Trophoblast cell (in vitro differentiated cells and primary cell): ENCODE measurements at regions not wholly inside any gene's neighbourhood (a gene's known extent, or its start where the extent isn't known, plus 50 kb on each side); places are given as distances from the start of the nearest gene placed in this dataset.

Experiments used
- DNase-seq, 2 donors: peaks; one replicate each; pipeline ENCODE4 v3.0.0-alpha.2; 2016
- H2AFZ ChIP-seq: 2 replicates; pipeline ENCODE4 v1.6.1; 2013; ENCODE audit warnings: low read length, moderate library complexity, mild to moderate bottlenecking; ENCODE audit not compliant: insufficient read depth, poor library complexity
- H2AK5ac ChIP-seq: 2 replicates; pipeline ENCODE4 v1.6.1; 2013; ENCODE audit warnings: mild to moderate bottlenecking, low read length
- H2BK120ac ChIP-seq: 2 replicates; pipeline ENCODE4 v1.6.1; 2013; ENCODE audit warnings: low read length, mild to moderate bottlenecking, moderate library complexity; ENCODE audit not compliant: insufficient read depth, poor library complexity
- H2BK12ac ChIP-seq: 2 replicates; pipeline ENCODE4 v1.6.1; 2013; ENCODE audit warnings: mild to moderate bottlenecking, low read length, moderate library complexity
- H2BK5ac ChIP-seq: 2 replicates; pipeline ENCODE4 v1.6.1; 2013; ENCODE audit warnings: low read length, low read depth, moderate library complexity, mild to moderate bottlenecking; ENCODE audit not compliant: poor library complexity
- H3K14ac ChIP-seq: 2 replicates; pipeline ENCODE4 v1.6.1; 2013; ENCODE audit warnings: mild to moderate bottlenecking, low read length
- H3K18ac ChIP-seq: 2 replicates; pipeline ENCODE4 v1.6.1; 2013; ENCODE audit warnings: mild to moderate bottlenecking, low read length
- H3K23ac ChIP-seq: 2 replicates; pipeline ENCODE4 v1.6.1; 2013; ENCODE audit warnings: low read length
- H3K27ac ChIP-seq: 2 replicates; pipeline ENCODE4 v1.5.1; 2013; ENCODE audit warnings: low read depth, mild to moderate bottlenecking, inconsistent platforms, low read length, moderate library complexity
- H3K27me3 ChIP-seq: 2 replicates; pipeline ENCODE4 v1.6.1; 2013; ENCODE audit warnings: inconsistent platforms, mild to moderate bottlenecking, low read length, moderate library complexity; ENCODE audit not compliant: insufficient read depth
- H3K36me3 ChIP-seq, 2 experiments: 1 replicate in 1 of 2; 2 replicates in 1 of 2; pipeline ENCODE4 v1.6.1; 2013; ENCODE audit warnings: low read length in 2 of 2, mild to moderate bottlenecking in 2 of 2, moderate library complexity in 1 of 2; ENCODE audit not compliant: insufficient read depth in 2 of 2, control insufficient read depth in 1 of 2
- H3K4ac ChIP-seq: 2 replicates; pipeline ENCODE4 v1.6.1; 2013; ENCODE audit warnings: low read depth, mild to moderate bottlenecking, low read length, moderate library complexity
- H3K4me1 ChIP-seq, 2 experiments: 1 replicate in 1 of 2; 2 replicates in 1 of 2; pipeline ENCODE4 v1.6.1; 2013; ENCODE audit warnings: low read length in 2 of 2, mild to moderate bottlenecking in 2 of 2, moderate library complexity in 1 of 2; ENCODE audit not compliant: insufficient read depth in 2 of 2, control insufficient read depth in 1 of 2
- H3K4me2 ChIP-seq: 2 replicates; pipeline ENCODE4 v1.6.1; 2013; ENCODE audit warnings: inconsistent platforms, mild to moderate bottlenecking, low read length, moderate library complexity
- H3K4me3 ChIP-seq: 2 replicates; pipeline ENCODE4 v1.5.1; 2013; ENCODE audit warnings: mild to moderate bottlenecking, low read depth, low read length, inconsistent platforms
- H3K79me1 ChIP-seq: one replicate; pipeline ENCODE4 v1.6.1; 2013; ENCODE audit warnings: low read length
- H3K79me2 ChIP-seq: 2 replicates; pipeline ENCODE4 v1.6.1; 2013; ENCODE audit warnings: low read length, mild to moderate bottlenecking; ENCODE audit not compliant: control insufficient read depth, insufficient read depth, poor library complexity
- H3K9ac ChIP-seq: 2 replicates; pipeline ENCODE4 v1.6.1; 2013; ENCODE audit warnings: mild to moderate bottlenecking, low read length
- H3K9me3 ChIP-seq: 2 replicates; pipeline ENCODE4 v1.6.1; 2013; ENCODE audit warnings: low read depth, mild to moderate bottlenecking, control low read depth, inconsistent platforms, low read length; ENCODE audit not compliant: insufficient read depth
- H4K12ac ChIP-seq: 2 replicates; pipeline ENCODE4 v1.6.1; 2013; ENCODE audit warnings: low read depth, mild to moderate bottlenecking, low read length, moderate library complexity
- H4K8ac ChIP-seq: 2 replicates; pipeline ENCODE4 v1.6.1; 2013; ENCODE audit warnings: low read depth, mild to moderate bottlenecking, low read length, moderate library complexity
- H4K91ac ChIP-seq: one replicate; pipeline ENCODE4 v1.6.1; 2013; ENCODE audit warnings: low read depth, mild to moderate bottlenecking, low read length, moderate library complexity
- WGBS: extraction: QIAGEN DNeasy Blood & Tissue Kit; methylation state at CpG from one replicate; pipeline ENCODE4 v1.1.7; 2013; ENCODE audit warnings: missing lambda C conversion rate; ENCODE audit not compliant: insufficient read length, insufficient coverage; ENCODE audit errors: extremely low coverage; 5-methylcytosine and 5-hydroxymethylcytosine counted together

DNA sequence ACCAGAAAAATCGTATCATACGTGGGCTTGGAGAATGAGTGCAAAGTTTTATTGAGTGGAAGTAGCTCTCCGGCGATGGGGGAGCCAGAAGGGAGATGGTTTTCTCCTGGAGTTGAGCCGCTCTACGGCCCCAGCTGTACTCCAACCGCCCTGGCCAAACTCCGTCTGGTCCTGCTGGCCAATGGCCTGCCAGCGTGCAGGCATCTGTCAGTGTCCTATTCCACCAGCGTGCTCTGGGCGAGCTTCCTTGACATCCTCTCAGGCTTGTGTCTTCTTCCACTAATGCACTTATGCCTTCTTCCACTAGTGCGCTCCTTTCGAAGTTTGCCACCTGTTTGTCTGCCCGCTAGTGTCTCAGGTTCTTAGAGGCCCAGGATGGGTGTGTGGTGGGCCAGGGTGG, 345.5 kb upstream of the CDH19 start:
- Histone ChIP-seq H3K9ac (no peak overlapping the region), H3K79me1 (no peaks in the 10 kb centered on the region), H3K4me2 (no peak overlapping the region), H3K18ac (no peak overlapping the region), H3K36me3 (no peaks in the 10 kb centered on the region), H2AFZ (no peak overlapping the region), H2AK5ac (no peak overlapping the region), H3K23ac (no peak overlapping the region), H3K4me3 (no peak overlapping the region), H3K14ac (no peak overlapping the region), H4K8ac (no peak overlapping the region), H3K9me3 (no peaks in the 10 kb centered on the region), H2BK5ac (no peak overlapping the region), H2BK120ac (no peak overlapping the region), H3K4ac (no peak overlapping the region), H4K91ac (no peak overlapping the region), H3K27me3 (no peaks in the 10 kb centered on the region), H3K27ac (no peak overlapping the region), H3K79me2 (no peaks in the 10 kb centered on the region), H2BK12ac (no peak overlapping the region), H4K12ac (no peak overlapping the region), H3K4me1 (no peaks in the 10 kb centered on the region)
- no CpG with 5 or more reads among the region's 14 CpGs for WGBS
- DNase-seq = no peak

- WGBS = no CpG with 5 or more reads among the region's 2 CpGs
- H3K79me1 ChIP-seq = no peaks in the 10 kb centered on the region
- no peak overlapping the region for H3K9ac ChIP-seq
- H3K14ac ChIP-seq = no peak overlapping the region
- H3K79me2 ChIP-seq = no peaks in the 10 kb centered on the region
- H3K9me3 ChIP-seq = no peaks in the 10 kb centered on the region
- no peak overlapping the region for H3K18ac ChIP-seq
- H3K4me3 ChIP-seq = no peak overlapping the region
- no peak overlapping the region for H2BK120ac ChIP-seq
- no peak overlapping the region for H4K8ac ChIP-seq
- H3K4me1 ChIP-seq = no peaks in the 10 kb centered on the region
- no peaks in the 10 kb centered on the region for H3K27me3 ChIP-seq
- no peak overlapping the region for H4K12ac ChIP-seq
- no peak overlapping the region for H3K4me2 ChIP-seq
- no peak overlapping the region for H2AK5ac ChIP-seq
- no peak overlapping the region for H3K27ac ChIP-seq
- no peak overlapping the region for H2AFZ ChIP-seq
- no peak overlapping the region for H3K23ac ChIP-seq
- H2BK5ac ChIP-seq = no peak overlapping the region
- H2BK12ac ChIP-seq = no peak overlapping the region
- DNase-seq = no peak
- no peak overlapping the region for H3K4ac ChIP-seq
- H3K36me3 ChIP-seq = no peaks in the 10 kb centered on the region
- no peak overlapping the region for H4K91ac ChIP-seq
These were observed 333.7 kb upstream of the CDH19 start for GRCh38 chr18:66937546-66937945.

- no peak overlapping the region for H4K91ac ChIP-seq
- H4K8ac ChIP-seq = no peak overlapping the region
- no peak overlapping the region for H3K27ac ChIP-seq
- no peak overlapping the region for H2BK12ac ChIP-seq
- H3K14ac ChIP-seq = no peak overlapping the region
- H3K27me3 ChIP-seq = no peaks in the 10 kb centered on the region
- no peak overlapping the region for H3K4me3 ChIP-seq
- DNase-seq = no peak
- H3K18ac ChIP-seq = no peak overlapping the region
- no peak overlapping the region for H2AFZ ChIP-seq
- H3K4me2 ChIP-seq = no peak overlapping the region
- no peaks in the 10 kb centered on the region for H3K79me2 ChIP-seq
- no peaks in the 10 kb centered on the region for H3K36me3 ChIP-seq
- H3K9ac ChIP-seq = no peak overlapping the region
- no peaks in the 10 kb centered on the region for H3K79me1 ChIP-seq
- no peak overlapping the region for H2BK120ac ChIP-seq
- no peak overlapping the region for H3K4ac ChIP-seq
- H2AK5ac ChIP-seq = no peak overlapping the region
- H3K9me3 ChIP-seq = no peaks in the 10 kb centered on the region
- H4K12ac ChIP-seq = no peak overlapping the region
- H3K4me1 ChIP-seq = no peaks in the 10 kb centered on the region
- no peak overlapping the region for H2BK5ac ChIP-seq
- WGBS = no CpG with 5 or more reads among the region's 11 CpGs
- no peak overlapping the region for H3K23ac ChIP-seq
These were observed 327.1 kb upstream of the CDH19 start for GRCh38 chr18:66931010-66931409.

GRCh38 chr18:66916834-66917233, 312.9 kb upstream of the CDH19 start:
- H3K36me3 ChIP-seq = no peaks in the 10 kb centered on the region
- H4K12ac ChIP-seq = no peak overlapping the region
- no peak overlapping the region for H4K91ac ChIP-seq
- H3K4ac ChIP-seq = no peak overlapping the region
- no peak overlapping the region for H2BK12ac ChIP-seq
- H2AFZ ChIP-seq = no peak overlapping the region
- no peaks in the 10 kb centered on the region for H3K9me3 ChIP-seq
- no peak overlapping the region for H3K23ac ChIP-seq
- no peak overlapping the region for H3K18ac ChIP-seq
- H3K27me3 ChIP-seq = no peaks in the 10 kb centered on the region
- no peak overlapping the region for H2BK120ac ChIP-seq
- no peaks in the 10 kb centered on the region for H3K79me1 ChIP-seq
- H3K9ac ChIP-seq = no peak overlapping the region
- no peak overlapping the region for H3K27ac ChIP-seq
- no peak for DNase-seq
- no peak overlapping the region for H3K4me2 ChIP-seq
- H3K79me2 ChIP-seq = no peaks in the 10 kb centered on the region
- H4K8ac ChIP-seq = no peak overlapping the region
- H2BK5ac ChIP-seq = no peak overlapping the region
- no peak overlapping the region for H2AK5ac ChIP-seq
- H3K4me1 ChIP-seq = no peaks in the 10 kb centered on the region
- H3K4me3 ChIP-seq = no peak overlapping the region
- H3K14ac ChIP-seq = no peak overlapping the region

DNA sequence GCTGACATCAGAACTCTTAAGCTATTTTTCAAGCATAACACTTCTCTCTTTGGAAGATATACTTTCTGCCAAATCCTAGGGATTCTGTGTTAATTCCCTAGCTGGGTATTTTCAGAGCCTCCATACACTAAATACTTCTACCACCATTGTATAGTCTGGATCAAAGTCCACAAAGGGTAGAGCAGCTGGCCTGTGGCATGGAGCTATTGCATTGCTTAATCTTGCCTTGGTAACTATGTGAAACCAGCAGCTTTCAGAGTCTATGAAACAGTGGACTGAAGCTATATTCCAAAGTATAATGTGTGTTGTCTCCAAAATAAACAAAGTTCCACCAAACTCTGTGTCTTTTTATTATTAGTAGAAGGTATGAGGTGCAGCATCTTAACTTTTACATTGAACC, 296.9 kb upstream of the CDH19 start:
- H3K9ac ChIP-seq = no peak overlapping the region
- H4K12ac ChIP-seq = no peak overlapping the region
- H3K14ac ChIP-seq = no peak overlapping the region
- H3K4me3 ChIP-seq = no peak overlapping the region
- H2AFZ ChIP-seq = no peak overlapping the region
- no peak overlapping the region for H2AK5ac ChIP-seq
- no peak overlapping the region for H3K27ac ChIP-seq
- no peaks in the 10 kb centered on the region for H3K27me3 ChIP-seq
- H4K8ac ChIP-seq = no peak overlapping the region
- H2BK5ac ChIP-seq = no peak overlapping the region
- H2BK120ac ChIP-seq = no peak overlapping the region
- H3K4me2 ChIP-seq = no peak overlapping the region
- no peaks in the 10 kb centered on the region for H3K79me1 ChIP-seq
- no peaks in the 10 kb centered on the region for H3K79me2 ChIP-seq
- no peak for DNase-seq
- H3K9me3 ChIP-seq = no peaks in the 10 kb centered on the region
- no peak overlapping the region for H3K4ac ChIP-seq
- no peak overlapping the region for H2BK12ac ChIP-seq
- H3K4me1 ChIP-seq = no peaks in the 10 kb centered on the region
- H3K36me3 ChIP-seq = no peaks in the 10 kb centered on the region
- H3K23ac ChIP-seq = no peak overlapping the region
- H3K18ac ChIP-seq = no peak overlapping the region
- no peak overlapping the region for H4K91ac ChIP-seq
